ENCODE measurements at regions not wholly inside any gene's neighbourhood (a gene's known extent, or its start where the extent isn't known, plus 50 kb on each side); places are given as distances from the start of the nearest gene placed in this dataset.

GRCh38 chr9:115378758-115379157 is 260.8 kb upstream of the TNC start:
- no peak overlapping the region for H3K4me2 ChIP-seq (ENCODE audit: low read depth, low read length, poor library complexity, severe bottlenecking)
- H3K9me3 ChIP-seq (ENCODE audit: insufficient read depth, low read length), result no peaks in the 10 kb centered on the region

GRCh38 chr9:115379719-115380118 is 261.8 kb upstream of the TNC start:
- H3K4me2 ChIP-seq (ENCODE audit: low read depth, low read length, poor library complexity, severe bottlenecking), result no peak overlapping the region
- H3K9me3 ChIP-seq (ENCODE audit: insufficient read depth, low read length), result no peaks in the 10 kb centered on the region
- no peak overlapping the region for H3K27ac ChIP-seq (ENCODE audit: low read depth, low read length)
- H3K79me2 ChIP-seq (ENCODE audit: insufficient read depth, low read length), result no peaks in the 10 kb centered on the region
- H3K36me3 ChIP-seq (ENCODE audit: low read length), result no peaks in the 10 kb centered on the region
- H3K27me3 ChIP-seq (ENCODE audit: low read length), result no peaks in the 10 kb centered on the region
- H3K9me2 ChIP-seq (replicated peaks; ENCODE audit: insufficient read depth, low read length), result no peaks in the 10 kb centered on the region
- no peak overlapping the region for H2AFZ ChIP-seq (ENCODE audit: low read depth, low read length, severe bottlenecking)
- no peak overlapping the region for H3K4me3 ChIP-seq (ENCODE audit: insufficient read depth, low read length, poor library complexity, severe bottlenecking)
- no peaks in the 10 kb centered on the region for H4K20me1 ChIP-seq (ENCODE audit: low read depth, low read length)
- no peaks in the 10 kb centered on the region for H3F3A ChIP-seq (ENCODE audit: insufficient read depth)
- no peak overlapping the region for H3K9ac ChIP-seq (ENCODE audit: low read length)
- TF ChIP-seq EZH2phosphoT487 (conservative IDR thresholded peaks at IDR 0.05; ENCODE audit: low read length) (no peak), CTCF (IDR thresholded peaks at IDR 0.05; ENCODE audit: insufficient read depth, low read length, poor library complexity, severe bottlenecking) (no peak)

More at GRCh38 chr9:115378758-115379157, 260.8 kb upstream of the TNC start:
- H3K36me3 ChIP-seq (ENCODE audit: low read length), result no peaks in the 10 kb centered on the region
- H3K4me3 ChIP-seq (ENCODE audit: insufficient read depth, low read length, poor library complexity, severe bottlenecking), result no peak overlapping the region
- H3F3A ChIP-seq (ENCODE audit: insufficient read depth), result no peaks in the 10 kb centered on the region
- no peaks in the 10 kb centered on the region for H3K79me2 ChIP-seq (ENCODE audit: insufficient read depth, low read length)
- no peaks in the 10 kb centered on the region for H3K27me3 ChIP-seq (ENCODE audit: low read length)
- no peak overlapping the region for H3K9ac ChIP-seq (ENCODE audit: low read length)
- no peaks in the 10 kb centered on the region for H4K20me1 ChIP-seq (ENCODE audit: low read depth, low read length)
- no peak for TF ChIP-seq CTCF (IDR thresholded peaks at IDR 0.05; ENCODE audit: insufficient read depth, low read length, poor library complexity, severe bottlenecking)
- no peak for TF ChIP-seq EZH2phosphoT487 (conservative IDR thresholded peaks at IDR 0.05; ENCODE audit: low read length)
- H3K9me2 ChIP-seq (replicated peaks; ENCODE audit: insufficient read depth, low read length), result no peaks in the 10 kb centered on the region
- no peak overlapping the region for H2AFZ ChIP-seq (ENCODE audit: low read depth, low read length, severe bottlenecking)
- no peak overlapping the region for H3K27ac ChIP-seq (ENCODE audit: low read depth, low read length)

GRCh38 chr9:115382865-115383264 is 264.9 kb upstream of the TNC start:
- no peak overlapping the region for H3K4me2 ChIP-seq (ENCODE audit: low read depth, low read length, poor library complexity, severe bottlenecking)
- H3K9ac ChIP-seq (ENCODE audit: low read length), result no peak overlapping the region
- H3K27ac ChIP-seq (ENCODE audit: low read depth, low read length), result no peak overlapping the region
- H3K9me3 ChIP-seq (ENCODE audit: insufficient read depth, low read length), result no peaks in the 10 kb centered on the region
- H2AFZ ChIP-seq (ENCODE audit: low read depth, low read length, severe bottlenecking), result no peak overlapping the region
- H3F3A ChIP-seq (ENCODE audit: insufficient read depth), result no peaks in the 10 kb centered on the region
- H4K20me1 ChIP-seq (ENCODE audit: low read depth, low read length), result no peaks in the 10 kb centered on the region
- H3K9me2 ChIP-seq (replicated peaks; ENCODE audit: insufficient read depth, low read length), result no peaks in the 10 kb centered on the region
- TF ChIP-seq EZH2phosphoT487 (conservative IDR thresholded peaks at IDR 0.05; ENCODE audit: low read length), result no peak
- no peak for TF ChIP-seq CTCF (IDR thresholded peaks at IDR 0.05; ENCODE audit: insufficient read depth, low read length, poor library complexity, severe bottlenecking)
- H3K79me2 ChIP-seq (ENCODE audit: insufficient read depth, low read length), result no peaks in the 10 kb centered on the region
- no peaks in the 10 kb centered on the region for H3K27me3 ChIP-seq (ENCODE audit: low read length)
- H3K4me3 ChIP-seq (ENCODE audit: insufficient read depth, low read length, poor library complexity, severe bottlenecking), result no peak overlapping the region
- H3K36me3 ChIP-seq (ENCODE audit: low read length), result no peaks in the 10 kb centered on the region
